ENCODE measurements at regions not wholly inside any gene's neighbourhood (a gene's known extent, or its start where the extent isn't known, plus 50 kb on each side); places are given as distances from the start of the nearest gene placed in this dataset.
"Not testable (repeated sequence)": the region's sequence is repeated elsewhere in the genome, so short reads cannot be mapped to it uniquely, and the experiment has no call there.

DNA sequence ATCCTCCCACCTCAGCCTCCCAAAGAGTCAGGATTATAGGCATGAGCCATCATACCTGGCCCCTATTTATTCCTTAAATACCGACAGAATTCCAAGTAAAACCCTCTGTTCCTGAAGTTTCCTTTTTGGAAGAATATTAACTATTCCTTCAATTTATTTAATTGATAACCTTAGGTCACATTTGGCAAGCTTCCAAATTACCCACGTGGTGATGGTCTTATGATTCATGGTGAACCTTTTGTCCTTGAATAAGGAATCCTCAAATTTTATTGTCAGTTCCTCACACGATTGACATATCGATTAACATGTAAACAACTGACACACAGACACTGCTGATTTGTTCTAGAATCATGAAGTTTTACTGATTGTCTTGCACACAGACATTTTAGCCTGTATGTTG, 130.6 kb upstream of the LRRC61 start:
- not testable (repeated sequence) for TF ChIP-seq ZFP36L2 (CRISPR knock-in tag; IDR thresholded peaks at IDR 0.05); ZNF343 (CRISPR knock-in tag; IDR thresholded peaks at IDR 0.05); ZNF589 (CRISPR knock-in tag; conservative IDR thresholded peaks at IDR 0.05); HDAC2 (CRISPR knock-in tag; IDR thresholded peaks at IDR 0.05); MLLT10 (CRISPR knock-in tag; IDR thresholded peaks at IDR 0.05); KAT7 (CRISPR knock-in tag; IDR thresholded peaks at IDR 0.05; ENCODE audit: borderline replicate concordance); POLR2AphosphoS5 (IDR thresholded peaks at IDR 0.05; ENCODE audit: low read depth, low read length); SP4 (CRISPR knock-in tag; IDR thresholded peaks at IDR 0.05); MXI1 (IDR thresholded peaks at IDR 0.05; ENCODE audit: borderline replicate concordance, low read depth, low read length); ZFP1 (CRISPR knock-in tag; IDR thresholded peaks at IDR 0.05); BCLAF1 (IDR thresholded peaks at IDR 0.05); HDAC6 (IDR thresholded peaks at IDR 0.05; ENCODE audit: low read depth, low read length)
- TF ChIP-seq, protein P1, sequence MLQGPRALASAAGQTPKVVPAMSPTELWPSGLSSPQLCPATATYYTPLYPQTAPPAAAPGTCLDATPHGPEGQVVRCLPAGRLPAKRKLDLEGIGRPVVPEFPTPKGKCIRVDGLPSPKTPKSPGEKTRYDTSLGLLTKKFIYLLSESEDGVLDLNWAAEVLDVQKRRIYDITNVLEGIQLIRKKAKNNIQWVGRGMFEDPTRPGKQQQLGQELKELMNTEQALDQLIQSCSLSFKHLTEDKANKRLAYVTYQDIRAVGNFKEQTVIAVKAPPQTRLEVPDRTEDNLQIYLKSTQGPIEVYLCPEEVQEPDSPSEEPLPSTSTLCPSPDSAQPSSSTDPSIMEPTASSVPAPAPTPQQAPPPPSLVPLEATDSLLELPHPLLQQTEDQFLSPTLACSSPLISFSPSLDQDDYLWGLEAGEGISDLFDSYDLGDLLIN (CRISPR knock-in tag; IDR thresholded peaks at IDR 0.05; ENCODE audit: borderline replicate concordance): not testable (repeated sequence)
- TF ChIP-seq, protein P2, sequence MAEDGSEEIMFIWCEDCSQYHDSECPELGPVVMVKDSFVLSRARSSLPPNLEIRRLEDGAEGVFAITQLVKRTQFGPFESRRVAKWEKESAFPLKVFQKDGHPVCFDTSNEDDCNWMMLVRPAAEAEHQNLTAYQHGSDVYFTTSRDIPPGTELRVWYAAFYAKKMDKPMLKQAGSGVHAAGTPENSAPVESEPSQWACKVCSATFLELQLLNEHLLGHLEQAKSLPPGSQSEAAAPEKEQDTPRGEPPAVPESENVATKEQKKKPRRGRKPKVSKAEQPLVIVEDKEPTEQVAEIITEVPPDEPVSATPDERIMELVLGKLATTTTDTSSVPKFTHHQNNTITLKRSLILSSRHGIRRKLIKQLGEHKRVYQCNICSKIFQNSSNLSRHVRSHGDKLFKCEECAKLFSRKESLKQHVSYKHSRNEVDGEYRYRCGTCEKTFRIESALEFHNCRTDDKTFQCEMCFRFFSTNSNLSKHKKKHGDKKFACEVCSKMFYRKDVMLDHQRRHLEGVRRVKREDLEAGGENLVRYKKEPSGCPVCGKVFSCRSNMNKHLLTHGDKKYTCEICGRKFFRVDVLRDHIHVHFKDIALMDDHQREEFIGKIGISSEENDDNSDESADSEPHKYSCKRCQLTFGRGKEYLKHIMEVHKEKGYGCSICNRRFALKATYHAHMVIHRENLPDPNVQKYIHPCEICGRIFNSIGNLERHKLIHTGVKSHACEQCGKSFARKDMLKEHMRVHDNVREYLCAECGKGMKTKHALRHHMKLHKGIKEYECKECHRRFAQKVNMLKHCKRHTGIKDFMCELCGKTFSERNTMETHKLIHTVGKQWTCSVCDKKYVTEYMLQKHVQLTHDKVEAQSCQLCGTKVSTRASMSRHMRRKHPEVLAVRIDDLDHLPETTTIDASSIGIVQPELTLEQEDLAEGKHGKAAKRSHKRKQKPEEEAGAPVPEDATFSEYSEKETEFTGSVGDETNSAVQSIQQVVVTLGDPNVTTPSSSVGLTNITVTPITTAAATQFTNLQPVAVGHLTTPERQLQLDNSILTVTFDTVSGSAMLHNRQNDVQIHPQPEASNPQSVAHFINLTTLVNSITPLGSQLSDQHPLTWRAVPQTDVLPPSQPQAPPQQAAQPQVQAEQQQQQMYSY (CRISPR knock-in tag; IDR thresholded peaks at IDR 0.05): not testable (repeated sequence)
